ENCODE measurements at regions not wholly inside any gene's neighbourhood (a gene's known extent, or its start where the extent isn't known, plus 50 kb on each side); places are given as distances from the start of the nearest gene placed in this dataset.

DNA sequence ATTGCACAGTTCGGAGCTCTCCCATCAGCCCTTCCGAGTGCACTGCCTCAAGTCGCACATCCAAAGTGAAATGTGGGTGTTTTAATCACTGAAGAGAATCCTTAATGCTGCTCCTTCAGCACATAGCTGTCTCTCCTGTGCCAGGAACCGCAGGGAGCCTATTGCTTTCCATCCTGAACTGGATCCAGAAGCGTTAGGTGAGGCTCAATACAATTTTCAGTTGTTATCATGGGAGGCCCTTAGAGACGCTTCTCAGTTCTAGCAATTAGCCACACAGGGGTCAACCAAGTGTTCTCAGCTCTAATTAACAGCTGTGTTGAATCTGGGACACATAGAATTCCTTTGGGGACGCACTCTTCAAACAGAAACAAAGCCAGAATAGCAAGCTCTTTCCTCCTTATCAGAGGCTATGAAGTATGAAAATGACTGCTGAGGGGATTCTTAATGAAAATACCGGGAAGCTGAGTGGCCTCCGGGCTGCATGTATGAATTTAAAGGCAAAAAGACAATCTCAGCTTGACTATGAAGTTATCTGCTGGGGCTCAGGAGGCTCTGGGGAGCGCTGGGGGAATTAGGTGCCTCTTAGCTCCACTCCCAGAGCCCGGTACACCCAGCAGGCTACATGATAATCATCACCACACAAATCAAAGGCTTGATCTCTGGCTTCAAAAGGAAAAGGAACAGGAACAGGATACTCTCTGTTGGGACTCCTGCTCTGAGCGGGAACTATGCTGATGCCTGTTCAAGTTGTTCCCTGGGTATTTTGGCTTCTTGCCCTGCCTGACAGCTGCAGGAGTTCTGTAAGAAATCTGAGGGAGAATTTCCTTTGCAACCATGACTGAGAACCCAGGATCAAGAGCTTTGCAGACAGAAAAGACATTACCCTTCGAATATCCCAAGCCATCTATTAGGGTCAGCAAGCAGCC is 55.4 kb upstream of the NCOA1 start:
- TF ChIP-seq EZH2 (IDR thresholded peaks at IDR 0.05) (no peak), POLR2AphosphoS5 (IDR thresholded peaks at IDR 0.05; ENCODE audit: borderline replicate concordance, low read depth, low read length) (no peak), FOXP2 (optimal IDR thresholded peaks at IDR 0.05; ENCODE audit: control extremely low read depth, extremely low read length, insufficient read depth) (no peak)
